Activated CD4-positive, alpha-beta T cell treated with anti-CD3 and anti-CD28 coated beads, Interleukin-2, amount 10 ng/mL, durations not matched to agents 24 days and 14 days (primary cell): ENCODE measurements at regions not wholly inside any gene's neighbourhood (a gene's known extent, or its start where the extent isn't known, plus 50 kb on each side); places are given as distances from the start of the nearest gene placed in this dataset.

Experiments
- DNase-seq: peaks from one replicate; pipeline ENCODE4 v3.0.0; 2022
- H3K27ac Mint-ChIP-seq: one replicate; pipeline ENCODE4 v1.8.0; 2022; ENCODE audit warnings: mild to moderate bottlenecking, mixed read lengths
- H3K27me3 Mint-ChIP-seq: one replicate; pipeline ENCODE4 v1.8.0; 2022; ENCODE audit warnings: mixed read lengths
- H3K36me3 Mint-ChIP-seq: one replicate; pipeline ENCODE4 v1.8.0; 2022; ENCODE audit warnings: low read depth, mild to moderate bottlenecking, mixed read lengths
- H3K4me1 Mint-ChIP-seq: one replicate; pipeline ENCODE4 v1.8.0; 2021; ENCODE audit warnings: mixed read lengths
- H3K4me3 Mint-ChIP-seq: one replicate; pipeline ENCODE4 v1.8.0; 2022; ENCODE audit warnings: mild to moderate bottlenecking, moderate library complexity, mixed read lengths
- H3K9me3 Mint-ChIP-seq: one replicate; pipeline ENCODE4 v1.8.0; 2021; ENCODE audit warnings: mixed read lengths
- intact Hi-C: fragments of 100-400 bp; cut with micrococcal nuclease; formaldehyde crosslinking; loops from one replicate; pipeline ENCODE4 v1.15.1; 2023

DNA sequence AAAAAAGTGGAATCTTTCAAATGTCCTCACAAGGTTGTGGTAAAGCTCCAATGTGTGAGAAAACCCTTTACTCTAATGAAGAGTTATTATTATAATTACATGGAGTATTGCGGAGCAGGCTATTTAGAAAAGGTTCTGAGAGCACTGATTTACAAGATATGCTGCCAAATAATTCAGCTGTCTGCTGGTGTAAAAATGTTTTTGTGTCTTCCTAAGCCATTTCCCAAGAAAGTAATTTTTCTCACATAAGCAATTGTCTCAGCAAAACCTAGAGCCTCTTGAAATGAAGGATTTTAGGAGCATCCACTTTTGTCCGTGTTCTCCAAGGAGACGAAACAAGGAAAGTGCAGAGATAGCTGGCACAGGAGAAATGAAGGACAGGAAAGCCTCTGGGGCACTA is 229.6 kb upstream of the STARD13 start:
- intact Hi-C loops, result no loop called here
- Mint-ChIP-seq H3K4me1 (no peaks in the 10 kb centered on the region), H3K9me3 (no peaks in the 10 kb centered on the region), H3K27me3 (no peaks in the 10 kb centered on the region), H3K4me3 (no peak overlapping the region), H3K36me3 (no peaks in the 10 kb centered on the region), H3K27ac (no peak overlapping the region)
- DNase-seq, result no peak

DNA sequence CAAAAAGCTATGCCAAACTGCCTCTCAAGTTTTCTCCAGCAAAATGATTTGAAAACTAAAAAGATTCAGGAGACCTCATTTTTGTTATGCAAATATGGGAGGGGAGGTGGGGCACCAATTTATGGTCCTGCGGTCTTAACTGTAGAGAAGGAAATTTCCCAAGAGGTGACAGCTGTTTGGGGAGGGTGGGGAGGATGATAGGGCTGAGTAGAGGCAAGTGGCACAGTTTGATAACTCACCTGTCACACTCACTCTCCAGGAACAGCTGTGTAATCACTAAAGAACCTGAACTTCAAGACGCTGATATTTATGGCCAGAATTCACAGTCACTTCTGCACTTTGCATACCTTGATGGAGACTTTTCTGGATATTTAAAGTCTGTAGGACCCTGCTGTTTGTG is 232.9 kb upstream of the STARD13 start:
- Mint-ChIP-seq H3K4me1 (no peaks in the 10 kb centered on the region), H3K27ac (no peak overlapping the region), H3K9me3 (no peaks in the 10 kb centered on the region), H3K27me3 (no peaks in the 10 kb centered on the region), H3K36me3 (no peaks in the 10 kb centered on the region), H3K4me3 (no peak overlapping the region)
- intact Hi-C loops, result no loop called here
- DNase-seq, result no peak

DNA sequence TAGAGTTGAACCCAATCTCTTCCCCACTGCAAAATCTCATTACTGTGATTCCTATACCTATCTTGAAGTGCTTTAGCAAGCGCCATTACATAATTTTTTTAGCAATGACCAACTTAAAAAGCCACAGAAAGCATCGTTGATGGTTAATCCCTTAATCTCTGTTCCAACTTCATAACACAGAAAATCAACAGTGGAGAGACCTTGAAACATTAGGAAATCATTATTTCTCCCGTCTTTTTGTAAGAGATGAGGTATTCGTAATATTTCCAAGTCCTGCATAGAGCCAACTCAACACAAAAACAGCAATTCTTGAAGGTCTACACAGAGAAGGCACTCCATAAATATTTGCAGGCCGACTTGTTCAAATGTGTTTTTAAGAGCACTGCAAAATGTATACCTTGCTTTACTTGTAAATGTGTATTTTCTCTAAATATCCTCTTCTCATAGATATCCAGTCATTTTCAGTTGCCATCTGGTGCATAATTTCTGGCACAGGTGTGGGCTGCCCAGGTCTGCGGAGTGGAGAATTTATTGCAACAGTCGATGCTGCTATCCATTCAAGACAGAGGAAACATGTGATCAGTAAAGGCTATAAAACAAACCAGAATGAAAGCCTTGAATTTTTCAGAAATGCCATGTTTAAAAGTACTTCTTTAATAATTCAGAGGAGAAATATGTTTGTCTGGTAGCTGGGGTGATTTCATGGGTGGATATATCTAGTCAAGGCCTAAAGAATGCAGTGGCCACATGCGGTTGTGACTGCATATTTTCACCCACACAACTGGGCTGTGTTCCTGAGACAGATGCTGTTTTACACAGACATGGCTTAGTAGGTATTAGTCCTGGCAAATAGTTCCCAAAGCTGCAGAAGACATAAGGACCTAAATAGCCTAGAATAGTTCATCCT is 234.3 kb upstream of the STARD13 start:
- intact Hi-C loops, result no loop called here
- H3K27me3 Mint-ChIP-seq, result no peaks in the 10 kb centered on the region
- H3K4me3 Mint-ChIP-seq, result no peak overlapping the region
- no peak for DNase-seq
- no peaks in the 10 kb centered on the region for H3K4me1 Mint-ChIP-seq
- no peak overlapping the region for H3K27ac Mint-ChIP-seq
- no peaks in the 10 kb centered on the region for H3K9me3 Mint-ChIP-seq
- no peaks in the 10 kb centered on the region for H3K36me3 Mint-ChIP-seq

DNA sequence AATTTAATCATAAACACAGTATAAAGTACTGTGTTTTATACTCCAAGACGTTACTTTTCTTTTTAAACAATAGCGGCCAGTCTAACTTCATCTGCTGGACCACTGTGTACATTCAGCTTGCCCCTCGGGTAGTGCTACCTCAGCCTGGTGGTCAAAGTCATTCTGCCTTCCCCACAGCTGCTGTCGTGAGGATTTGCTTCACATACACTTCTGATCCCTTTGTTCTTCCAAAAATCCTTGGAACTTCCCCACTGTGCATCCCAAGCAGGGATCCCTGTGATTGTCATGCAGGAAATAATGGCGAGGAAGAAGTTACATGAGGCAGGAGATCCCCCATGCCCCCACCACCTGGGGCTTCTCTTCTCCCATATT is 234.9 kb upstream of the STARD13 start:
- Mint-ChIP-seq H3K36me3 (no peaks in the 10 kb centered on the region), H3K4me3 (no peak overlapping the region), H3K27me3 (no peaks in the 10 kb centered on the region), H3K9me3 (no peaks in the 10 kb centered on the region), H3K27ac (no peak overlapping the region), H3K4me1 (no peaks in the 10 kb centered on the region)
- intact Hi-C loops, result no loop called here
- no peak for DNase-seq

DNA sequence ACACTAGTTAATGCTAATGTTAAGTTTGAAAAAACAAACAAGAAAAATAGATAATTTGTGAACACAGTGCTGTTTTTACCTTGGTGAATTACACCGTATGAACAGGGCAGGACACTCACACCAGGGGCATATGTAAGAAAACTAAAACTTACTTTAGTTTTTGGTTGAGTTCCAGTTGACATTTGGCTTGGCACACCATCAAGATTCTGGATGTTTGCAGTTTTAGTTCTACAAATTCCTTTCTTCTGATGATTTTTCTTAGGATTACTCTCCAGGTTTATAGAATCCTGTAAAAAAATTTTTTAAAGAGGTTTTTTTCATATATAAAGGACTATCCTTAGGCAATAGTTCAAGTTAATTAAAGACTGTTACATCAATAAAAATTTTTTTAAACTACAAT is 238.5 kb upstream of the STARD13 start:
- DNase-seq, result no peak
- no peak overlapping the region for H3K27ac Mint-ChIP-seq
- H3K36me3 Mint-ChIP-seq, result no peaks in the 10 kb centered on the region
- H3K9me3 Mint-ChIP-seq, result no peaks in the 10 kb centered on the region
- peaks cover 3% of the 10 kb centered on the region for H3K4me1 Mint-ChIP-seq
- no peak overlapping the region for H3K4me3 Mint-ChIP-seq
- intact Hi-C loops, result no loop called here
- no peaks in the 10 kb centered on the region for H3K27me3 Mint-ChIP-seq

DNA sequence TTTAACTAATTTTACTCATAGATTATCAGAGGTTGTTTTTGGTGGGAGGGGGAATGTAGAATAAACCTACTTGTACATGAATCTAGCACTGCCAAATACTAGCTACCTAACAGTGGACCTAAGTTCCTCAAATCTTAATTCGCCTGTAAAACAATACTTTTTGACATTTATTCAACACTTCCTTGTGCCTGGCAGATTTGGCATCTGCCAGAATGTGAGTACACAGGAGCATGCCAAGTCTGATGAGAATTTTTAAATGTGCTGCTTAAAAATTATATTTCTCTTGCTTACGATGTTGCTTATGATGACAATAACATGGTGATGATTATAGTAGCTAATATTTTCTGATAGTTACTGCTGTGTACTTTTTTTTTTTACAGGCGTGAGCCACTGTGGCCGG is 240.2 kb upstream of the STARD13 start:
- no peak overlapping the region for H3K27ac Mint-ChIP-seq
- H3K36me3 Mint-ChIP-seq, result no peaks in the 10 kb centered on the region
- H3K27me3 Mint-ChIP-seq, result no peaks in the 10 kb centered on the region
- intact Hi-C loops, result no loop called here
- H3K4me1 Mint-ChIP-seq, result peaks cover 3% of the 10 kb centered on the region
- no peak overlapping the region for H3K4me3 Mint-ChIP-seq
- no peak for DNase-seq
- peaks cover 8% of the 10 kb centered on the region for H3K9me3 Mint-ChIP-seq

DNA sequence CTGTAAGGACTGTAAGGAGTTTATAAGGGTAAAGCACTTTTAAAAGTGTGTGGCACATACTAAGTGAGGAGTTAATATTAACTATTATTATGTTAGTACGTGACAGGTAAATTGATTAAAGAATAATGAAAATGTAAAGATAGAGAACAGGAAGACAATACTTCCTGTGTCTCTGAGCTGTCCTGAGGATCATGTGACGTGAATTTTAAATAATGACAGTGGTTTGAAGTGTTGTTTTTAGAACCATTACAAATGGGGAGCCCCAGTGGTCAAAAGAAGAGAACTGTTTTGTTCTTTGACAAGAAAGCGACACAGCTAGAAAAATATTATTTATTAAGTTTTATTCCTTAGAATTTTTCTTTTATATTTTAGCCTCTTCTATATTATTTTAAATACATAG is 241.2 kb upstream of the STARD13 start:
- intact Hi-C loops, result no loop called here

DNA sequence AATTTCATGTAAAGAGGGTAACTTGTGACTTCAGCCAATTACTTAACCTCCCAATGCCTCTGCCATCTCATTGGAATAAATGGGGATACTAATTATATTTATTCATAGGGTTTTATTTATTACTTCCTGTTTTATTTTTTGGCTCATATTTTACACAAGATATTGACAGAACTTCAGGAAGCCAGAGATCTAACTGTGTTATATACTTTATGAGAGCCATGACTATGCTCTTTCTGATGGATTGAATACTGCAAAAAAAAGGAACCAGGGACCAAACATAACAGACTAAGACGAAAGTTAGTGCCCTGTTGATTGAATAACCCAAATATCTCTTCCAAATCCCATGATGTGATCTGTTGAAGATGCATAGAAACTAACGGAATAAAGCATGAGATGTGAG is 243.3 kb upstream of the STARD13 start:
- Mint-ChIP-seq H3K9me3 (peaks cover 14% of the 10 kb centered on the region), H3K36me3 (no peaks in the 10 kb centered on the region), H3K4me3 (no peak overlapping the region), H3K27me3 (no peaks in the 10 kb centered on the region), H3K27ac (no peak overlapping the region), H3K4me1 (peaks cover 6% of the 10 kb centered on the region)
- intact Hi-C loops, result no loop called here
- DNase-seq, result no peak

More for the DNA sequence above, 241.2 kb upstream of the STARD13 start:
- Mint-ChIP-seq H3K27ac (no peak overlapping the region), H3K36me3 (no peaks in the 10 kb centered on the region), H3K4me1 (peaks cover 3% of the 10 kb centered on the region), H3K4me3 (no peak overlapping the region), H3K9me3 (peaks cover 14% of the 10 kb centered on the region), H3K27me3 (no peaks in the 10 kb centered on the region)
- DNase-seq, result no peak

DNA sequence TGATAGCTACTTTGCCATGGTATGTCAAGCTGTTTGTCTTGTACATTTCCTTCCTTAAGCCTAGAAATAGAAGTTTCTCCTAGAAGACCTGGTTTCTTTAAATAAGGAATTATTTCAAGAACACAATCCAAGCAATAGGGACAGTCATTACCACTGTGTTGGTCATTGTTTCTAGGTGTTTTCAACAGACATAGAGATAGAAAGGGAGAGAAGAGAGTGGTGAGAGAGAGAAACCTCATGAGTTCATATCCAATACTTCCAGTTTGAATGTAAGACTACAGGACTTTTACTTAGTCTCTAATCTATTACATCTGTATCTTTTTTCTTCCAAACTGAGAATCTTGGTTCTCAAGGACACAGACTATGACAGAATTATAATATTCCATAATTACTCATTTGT is 245.9 kb upstream of the STARD13 start:
- intact Hi-C loops, result no loop called here
- Mint-ChIP-seq H3K4me3 (no peak overlapping the region), H3K9me3 (peaks cover 14% of the 10 kb centered on the region), H3K27me3 (no peaks in the 10 kb centered on the region), H3K4me1 (peaks cover 6% of the 10 kb centered on the region), H3K36me3 (no peaks in the 10 kb centered on the region), H3K27ac (no peak overlapping the region)
- no peak for DNase-seq

DNA sequence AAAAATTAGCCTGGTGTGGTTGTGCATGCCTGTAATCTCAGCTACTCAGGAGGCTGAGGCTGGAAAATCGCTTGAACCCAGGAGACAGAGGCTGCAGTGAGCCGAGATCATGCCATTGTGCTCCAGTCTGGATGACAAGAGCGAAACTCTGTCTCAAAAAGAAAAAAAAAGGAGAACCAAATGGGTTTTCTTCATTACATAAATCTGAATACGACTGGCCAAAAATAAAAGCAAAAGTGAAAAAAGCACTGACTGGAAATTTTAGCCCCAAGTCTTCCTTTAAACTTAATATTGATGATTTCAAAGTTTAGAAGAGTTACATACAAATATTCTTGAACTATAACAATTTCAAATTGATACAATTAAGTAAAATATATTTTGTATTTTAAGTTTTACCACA is 249.5 kb upstream of the STARD13 start:
- no peak overlapping the region for H3K27ac Mint-ChIP-seq
- H3K36me3 Mint-ChIP-seq, result no peaks in the 10 kb centered on the region
- H3K4me3 Mint-ChIP-seq, result no peak overlapping the region
- DNase-seq, result peak; percentile 40
- intact Hi-C loops, result no loop called here
- H3K9me3 Mint-ChIP-seq, result peaks cover 10% of the 10 kb centered on the region
- H3K4me1 Mint-ChIP-seq, result peaks cover 8% of the 10 kb centered on the region
- H3K27me3 Mint-ChIP-seq, result no peaks in the 10 kb centered on the region

DNA sequence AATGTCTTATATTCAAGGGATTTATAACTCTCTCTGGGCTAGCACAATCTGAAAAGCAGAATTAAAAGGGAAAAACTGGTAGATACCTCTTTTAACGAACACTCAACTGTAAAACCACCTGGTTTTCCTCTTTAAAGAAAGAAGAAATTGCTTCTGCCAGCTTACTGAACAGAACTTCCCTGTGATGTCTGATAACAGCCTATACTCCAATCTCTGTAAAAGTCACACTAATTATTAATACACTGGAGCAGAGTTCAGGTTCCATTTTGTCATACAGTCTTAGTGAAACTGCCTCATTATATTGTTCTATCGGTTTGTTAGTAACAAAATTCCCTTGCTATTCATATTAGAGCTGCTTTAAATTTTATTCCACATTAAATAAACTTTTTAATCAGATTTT is 251.0 kb upstream of the STARD13 start:
- no peak for DNase-seq
- Mint-ChIP-seq H3K4me3 (no peak overlapping the region), H3K36me3 (peaks cover 3% of the 10 kb centered on the region), H3K4me1 (peaks cover 21% of the 10 kb centered on the region), H3K27me3 (no peaks in the 10 kb centered on the region), H3K9me3 (peaks cover 11% of the 10 kb centered on the region), H3K27ac (peak overlapping the region; percentile 16)
- intact Hi-C loops, result no loop called here

DNA sequence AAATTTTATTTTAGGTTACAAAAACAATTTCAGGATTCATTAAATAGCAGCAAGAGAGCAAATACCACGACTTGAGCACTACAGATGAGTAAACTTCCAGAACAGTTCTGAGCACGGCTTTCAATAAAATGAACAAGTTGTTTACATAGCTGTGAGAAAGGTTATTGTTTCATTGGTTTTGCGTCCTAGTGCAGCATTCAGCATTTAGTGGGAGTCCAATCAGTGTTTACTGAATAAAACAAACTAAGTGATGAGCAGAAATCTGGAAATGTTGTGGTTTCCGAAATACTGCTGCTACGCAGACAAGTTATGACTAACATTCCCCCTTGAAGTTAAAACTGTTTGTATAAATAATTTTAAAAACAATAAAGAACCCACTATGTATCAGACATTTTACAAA is 251.5 kb upstream of the STARD13 start:
- peaks cover 3% of the 10 kb centered on the region for H3K36me3 Mint-ChIP-seq
- H3K9me3 Mint-ChIP-seq, result peaks cover 11% of the 10 kb centered on the region
- H3K27me3 Mint-ChIP-seq, result no peaks in the 10 kb centered on the region
- H3K4me3 Mint-ChIP-seq, result no peak overlapping the region
- H3K4me1 Mint-ChIP-seq, result peaks cover 23% of the 10 kb centered on the region
- H3K27ac Mint-ChIP-seq, result no peak overlapping the region
- DNase-seq, result no peak
- intact Hi-C loops, result no loop called here

DNA sequence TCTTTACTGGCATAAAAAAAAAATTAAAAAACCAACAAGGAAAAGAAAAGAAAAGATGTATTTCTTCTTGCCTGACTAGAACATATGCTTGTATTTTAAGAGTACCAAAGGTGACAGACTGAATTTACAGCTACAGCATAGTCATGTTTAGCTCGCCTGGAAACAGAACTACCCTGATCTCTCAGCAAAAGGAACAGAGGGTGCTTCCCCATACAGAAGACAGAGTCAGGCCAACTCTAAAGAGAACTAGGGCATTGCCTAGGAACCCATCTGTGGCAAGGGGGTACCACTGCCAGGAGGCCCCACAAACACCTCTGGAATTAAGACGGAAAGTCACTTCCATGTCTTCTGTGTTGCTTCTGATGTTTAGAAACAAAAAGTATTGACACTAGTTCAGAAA is 252.1 kb upstream of the STARD13 start:
- Mint-ChIP-seq H3K4me3 (no peak overlapping the region), H3K27ac (no peak overlapping the region), H3K36me3 (peaks cover 3% of the 10 kb centered on the region), H3K4me1 (peaks cover 27% of the 10 kb centered on the region), H3K9me3 (peaks cover 11% of the 10 kb centered on the region), H3K27me3 (peaks cover 2% of the 10 kb centered on the region)
- intact Hi-C loops, result no loop called here
- DNase-seq, result no peak

DNA sequence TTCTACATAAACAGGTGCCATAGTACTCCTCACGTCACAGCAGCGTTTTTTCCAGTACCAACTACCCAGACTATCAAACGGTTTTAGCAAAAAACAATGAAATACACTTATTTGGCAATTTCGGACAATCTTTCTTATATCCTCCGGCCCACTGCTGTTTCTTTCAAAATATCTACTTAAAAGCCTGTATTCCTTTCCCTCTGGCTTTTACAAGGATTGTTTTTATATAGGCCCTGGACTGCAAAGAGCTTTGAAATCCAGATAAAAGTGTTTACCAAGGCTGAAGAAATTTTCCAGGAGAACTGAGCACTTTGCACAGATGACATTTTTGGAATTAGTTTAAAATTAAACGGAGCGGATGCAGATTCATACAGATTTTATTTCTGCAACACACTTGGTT is 255.9 kb upstream of the STARD13 start:
- no peak for DNase-seq

DNA sequence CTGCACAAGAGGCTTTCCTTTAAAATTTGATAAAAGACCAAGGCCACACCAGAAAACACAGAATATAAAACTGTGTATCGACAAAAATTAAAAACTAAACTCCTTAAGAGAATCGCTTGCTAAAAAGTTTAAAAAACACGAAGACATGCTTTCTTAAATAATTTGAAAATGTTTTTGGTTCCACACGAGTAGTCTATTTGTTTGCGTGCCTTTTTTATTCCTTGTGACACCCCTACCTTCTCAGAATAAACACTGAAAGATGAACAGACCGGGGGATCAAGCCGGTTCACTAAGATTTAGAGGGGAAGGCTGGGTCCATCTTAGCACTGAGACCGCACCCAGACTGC is 256.4 kb upstream of the STARD13 start:
- intact Hi-C loops, result loop anchor here (1.0 to 10.0 kb wide), 17 partner anchors 45 to 1507 kb away; partner anchors contain the start of genes BRCA2, FRY, N4BP2L2 and PDS5B
- Mint-ChIP-seq H3K36me3 (peaks cover 3% of the 10 kb centered on the region), H3K9me3 (peaks cover 11% of the 10 kb centered on the region), H3K27me3 (peaks cover 2% of the 10 kb centered on the region), H3K27ac (peak overlapping the region; percentile 99), H3K4me1 (peaks cover 37% of the 10 kb centered on the region), H3K4me3 (peak overlapping the region; percentile 90)
- no peak for DNase-seq

More for the DNA sequence above, 255.9 kb upstream of the STARD13 start:
- Mint-ChIP-seq H3K27me3 (peaks cover 2% of the 10 kb centered on the region), H3K4me1 (peaks cover 39% of the 10 kb centered on the region), H3K27ac (peak overlapping the region; percentile 99), H3K4me3 (peak overlapping the region; percentile 90), H3K9me3 (peaks cover 11% of the 10 kb centered on the region), H3K36me3 (peaks cover 3% of the 10 kb centered on the region)
- intact Hi-C loops, result loop anchor here (5.0 to 10.0 kb wide), 3 partner anchors 44 to 1507 kb away; partner anchors contain the start of gene FRY
